A549 (cell line): ENCODE measurements at regions not wholly inside any gene's neighbourhood (a gene's known extent, or its start where the extent isn't known, plus 50 kb on each side); places are given as distances from the start of the nearest gene placed in this dataset.

Source experiments
- EP300 ChIP-seq, 2 experiments: fragments of >200 bp; sonication (Bioruptor Twin); formaldehyde crosslinking; IDR thresholded peaks; 2 replicates in 1 of 2; 3 replicates in 1 of 2; pipeline ENCODE4 v1.6.1; 2016 to 2017
- MAFK ChIP-seq: fragments of 450-650 bp; IDR thresholded peaks from 2 replicates; pipeline ENCODE4 v1.6.1; 2014; ENCODE audit not compliant: partially characterized antibody
- POLR2A ChIP-seq: IDR thresholded peaks from 2 replicates; pipeline ENCODE4 v1.6.1; 2012; ENCODE audit warnings: mild to moderate bottlenecking, low read length
- TF ChIP-seq, protein P1 (sequence below): fragments of >200 bp; sonication (Bioruptor Twin); formaldehyde crosslinking; IDR thresholded peaks from 3 replicates; pipeline ENCODE4 v1.5.1; 2016

DNA sequence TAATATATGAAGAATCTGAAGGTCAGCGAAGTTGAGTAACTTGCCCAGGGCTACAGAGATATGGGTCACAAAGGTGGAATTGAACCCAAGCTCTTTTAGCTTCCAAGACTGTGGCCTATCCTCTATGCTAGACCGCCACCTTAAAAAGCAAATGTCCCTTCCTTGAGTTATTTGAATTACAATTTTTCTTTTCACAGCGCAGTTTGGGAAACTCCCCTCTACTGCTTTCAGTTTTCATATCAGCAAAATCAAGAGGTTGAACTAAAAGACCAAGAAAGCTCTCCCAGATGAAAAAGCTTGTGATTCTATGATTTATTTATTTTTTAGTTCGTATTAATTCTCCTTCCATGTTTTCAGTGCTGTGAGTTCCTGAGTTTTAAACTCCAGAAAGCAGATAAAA, 174.5 kb upstream of the C1QTNF7 start:
- TF ChIP-seq, protein P1, sequence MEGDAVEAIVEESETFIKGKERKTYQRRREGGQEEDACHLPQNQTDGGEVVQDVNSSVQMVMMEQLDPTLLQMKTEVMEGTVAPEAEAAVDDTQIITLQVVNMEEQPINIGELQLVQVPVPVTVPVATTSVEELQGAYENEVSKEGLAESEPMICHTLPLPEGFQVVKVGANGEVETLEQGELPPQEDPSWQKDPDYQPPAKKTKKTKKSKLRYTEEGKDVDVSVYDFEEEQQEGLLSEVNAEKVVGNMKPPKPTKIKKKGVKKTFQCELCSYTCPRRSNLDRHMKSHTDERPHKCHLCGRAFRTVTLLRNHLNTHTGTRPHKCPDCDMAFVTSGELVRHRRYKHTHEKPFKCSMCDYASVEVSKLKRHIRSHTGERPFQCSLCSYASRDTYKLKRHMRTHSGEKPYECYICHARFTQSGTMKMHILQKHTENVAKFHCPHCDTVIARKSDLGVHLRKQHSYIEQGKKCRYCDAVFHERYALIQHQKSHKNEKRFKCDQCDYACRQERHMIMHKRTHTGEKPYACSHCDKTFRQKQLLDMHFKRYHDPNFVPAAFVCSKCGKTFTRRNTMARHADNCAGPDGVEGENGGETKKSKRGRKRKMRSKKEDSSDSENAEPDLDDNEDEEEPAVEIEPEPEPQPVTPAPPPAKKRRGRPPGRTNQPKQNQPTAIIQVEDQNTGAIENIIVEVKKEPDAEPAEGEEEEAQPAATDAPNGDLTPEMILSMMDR: no peak
- TF ChIP-seq EP300 (IDR thresholded peaks at IDR 0.05) (no peak), MAFK (no peak), POLR2A (no peak)
